SU-DHL-6 (cell line): ENCODE measurements at regions not wholly inside any gene's neighbourhood (a gene's known extent, or its start where the extent isn't known, plus 50 kb on each side); places are given as distances from the start of the nearest gene placed in this dataset.

Experiments used
- H2AFZ ChIP-seq: fragments of 200-600 bp; sonication (generic); 2 replicates; pipeline ENCODE4 v1.6.1; 2014; ENCODE audit warnings: low read depth, mild to moderate bottlenecking, moderate library complexity, mixed read lengths, antibody characterized with exemption, low read length; ENCODE audit not compliant: severe bottlenecking
- H3F3A ChIP-seq: fragments of 200-600 bp; shearing (Covaris generic); 2 replicates; pipeline ENCODE4 v1.6.0; 2016; ENCODE audit warnings: antibody characterized with exemption, mild to moderate bottlenecking; ENCODE audit not compliant: insufficient read depth
- H3K27ac ChIP-seq: fragments of 200-600 bp; sonication (generic); 2 replicates; pipeline ENCODE4 v1.5.1; 2016; ENCODE audit warnings: low read depth, mild to moderate bottlenecking, low read length, moderate library complexity, mixed read lengths
- H3K27me3 ChIP-seq: fragments of 200-600 bp; sonication (generic), shearing (Covaris generic); 2 replicates; pipeline ENCODE4 v1.6.0; 2014; ENCODE audit warnings: mild to moderate bottlenecking, low read length
- H3K36me3 ChIP-seq: fragments of 200-600 bp; sonication (generic); 2 replicates; pipeline ENCODE4 v1.6.1; 2014; ENCODE audit warnings: mild to moderate bottlenecking, low read length, mixed read lengths
- H3K4me2 ChIP-seq: fragments of 300-600, 200-600 bp; shearing (Covaris generic), sonication (generic); 2 replicates; pipeline ENCODE4 v1.6.0; 2014; ENCODE audit warnings: low read length, low read depth, mild to moderate bottlenecking; ENCODE audit not compliant: poor library complexity, severe bottlenecking
- H3K4me3 ChIP-seq: fragments of 200-600 bp; sonication (generic); 2 replicates; pipeline ENCODE4 v1.5.1; 2014; ENCODE audit warnings: antibody characterized with exemption, low read length, mild to moderate bottlenecking, mixed read lengths; ENCODE audit not compliant: insufficient read depth, poor library complexity, severe bottlenecking
- H3K79me2 ChIP-seq: fragments of 200-600 bp; sonication (generic); 2 replicates; pipeline ENCODE4 v1.6.1; 2014; ENCODE audit warnings: mild to moderate bottlenecking, low read length, moderate library complexity; ENCODE audit not compliant: insufficient read depth
- H3K9ac ChIP-seq: fragments of 200-600 bp; sonication (generic); 2 replicates; pipeline ENCODE4 v1.7.0; 2014; ENCODE audit warnings: mild to moderate bottlenecking, low read length
- H3K9me2 ChIP-seq: fragments of 200-600 bp; sonication (generic); replicated peaks from 2 replicates; pipeline ENCODE4 v1.6.1; 2014; ENCODE audit warnings: low read length; ENCODE audit not compliant: insufficient read depth
- H3K9me3 ChIP-seq: fragments of 200-600 bp; sonication (generic); 2 replicates; pipeline ENCODE4 v1.6.1; 2014; ENCODE audit warnings: low read length, mixed read lengths; ENCODE audit not compliant: insufficient read depth
- H4K20me1 ChIP-seq: fragments of 200-600 bp; sonication (generic); 2 replicates; pipeline ENCODE4 v1.6.1; 2014; ENCODE audit warnings: low read depth, mild to moderate bottlenecking, antibody characterized with exemption, low read length, moderate library complexity, mixed read lengths
- EZH2phosphoT487 ChIP-seq: fragments of 200-600 bp; sonication (generic), shearing (Covaris generic); conservative IDR thresholded peaks from 2 replicates; pipeline ENCODE4 v1.6.1; 2018; ENCODE audit warnings: mild to moderate bottlenecking, antibody characterized with exemption, low read length, moderate library complexity, mixed read lengths
- TF ChIP-seq, protein P1 (sequence below): fragments of 200-600 bp; sonication (generic); IDR thresholded peaks from one replicate; pipeline ENCODE4 v1.5.1; 2017; ENCODE audit warnings: antibody characterized with exemption, mild to moderate bottlenecking, low read length, moderate library complexity; ENCODE audit not compliant: insufficient read depth, poor library complexity, severe bottlenecking

DNA sequence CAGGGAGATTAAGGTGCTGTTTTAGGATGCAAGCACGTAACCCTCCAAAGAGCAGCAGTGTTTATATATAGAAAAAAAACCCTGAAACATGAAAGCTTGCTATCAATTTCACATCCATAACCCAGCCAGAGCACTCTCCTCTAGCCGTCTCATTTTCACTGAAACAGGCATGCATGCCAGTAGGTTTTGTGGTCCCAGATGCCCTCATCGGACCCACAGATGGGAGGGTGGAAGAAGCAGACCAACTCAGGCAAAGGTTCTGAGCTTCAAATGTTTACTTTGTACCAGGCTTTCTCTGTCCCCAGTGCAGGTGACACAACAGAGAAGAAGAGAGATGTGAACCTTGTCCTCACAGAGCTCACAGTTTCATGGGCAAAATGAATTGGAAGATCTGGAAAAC lies 127.4 kb upstream of the ATP10B start:
- no peak overlapping the region for H3K9ac ChIP-seq
- H3K27me3 ChIP-seq = no peaks in the 10 kb centered on the region
- no peaks in the 10 kb centered on the region for H3F3A ChIP-seq
- H3K4me2 ChIP-seq = no peak overlapping the region
- H3K79me2 ChIP-seq = no peaks in the 10 kb centered on the region
- H3K9me2 ChIP-seq = no peaks in the 10 kb centered on the region
- no peak for TF ChIP-seq EZH2phosphoT487
- TF ChIP-seq, protein P1, sequence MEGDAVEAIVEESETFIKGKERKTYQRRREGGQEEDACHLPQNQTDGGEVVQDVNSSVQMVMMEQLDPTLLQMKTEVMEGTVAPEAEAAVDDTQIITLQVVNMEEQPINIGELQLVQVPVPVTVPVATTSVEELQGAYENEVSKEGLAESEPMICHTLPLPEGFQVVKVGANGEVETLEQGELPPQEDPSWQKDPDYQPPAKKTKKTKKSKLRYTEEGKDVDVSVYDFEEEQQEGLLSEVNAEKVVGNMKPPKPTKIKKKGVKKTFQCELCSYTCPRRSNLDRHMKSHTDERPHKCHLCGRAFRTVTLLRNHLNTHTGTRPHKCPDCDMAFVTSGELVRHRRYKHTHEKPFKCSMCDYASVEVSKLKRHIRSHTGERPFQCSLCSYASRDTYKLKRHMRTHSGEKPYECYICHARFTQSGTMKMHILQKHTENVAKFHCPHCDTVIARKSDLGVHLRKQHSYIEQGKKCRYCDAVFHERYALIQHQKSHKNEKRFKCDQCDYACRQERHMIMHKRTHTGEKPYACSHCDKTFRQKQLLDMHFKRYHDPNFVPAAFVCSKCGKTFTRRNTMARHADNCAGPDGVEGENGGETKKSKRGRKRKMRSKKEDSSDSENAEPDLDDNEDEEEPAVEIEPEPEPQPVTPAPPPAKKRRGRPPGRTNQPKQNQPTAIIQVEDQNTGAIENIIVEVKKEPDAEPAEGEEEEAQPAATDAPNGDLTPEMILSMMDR = no peak
- no peaks in the 10 kb centered on the region for H3K9me3 ChIP-seq
- H3K4me3 ChIP-seq = no peak overlapping the region
- H3K27ac ChIP-seq = no peak overlapping the region
- H2AFZ ChIP-seq = no peak overlapping the region
- no peaks in the 10 kb centered on the region for H3K36me3 ChIP-seq
- no peaks in the 10 kb centered on the region for H4K20me1 ChIP-seq

DNA sequence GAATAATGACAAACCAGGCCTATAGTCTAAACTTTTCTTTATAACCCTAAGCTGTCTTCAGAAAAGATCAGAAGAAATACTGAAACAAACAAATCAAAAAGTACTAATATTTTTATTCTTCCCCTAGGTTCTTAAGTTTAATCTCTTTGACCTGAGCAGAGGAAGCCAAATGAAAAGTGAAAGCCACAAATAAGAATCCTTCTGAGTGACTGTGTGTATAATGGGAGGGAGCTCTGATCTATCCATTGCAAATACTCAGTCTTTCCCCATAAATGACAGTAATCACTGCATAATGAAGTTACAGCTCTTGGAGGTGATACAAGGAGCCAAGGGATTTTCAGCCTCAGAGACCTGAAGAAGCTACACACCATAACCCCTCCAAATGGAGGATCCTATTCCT lies 126.9 kb upstream of the ATP10B start:
- H3K36me3 ChIP-seq = no peaks in the 10 kb centered on the region
- H3K4me2 ChIP-seq = no peak overlapping the region
- no peaks in the 10 kb centered on the region for H3K9me3 ChIP-seq
- no peaks in the 10 kb centered on the region for H3F3A ChIP-seq
- H4K20me1 ChIP-seq = no peaks in the 10 kb centered on the region
- TF ChIP-seq, protein P1 = no peak
- no peak for TF ChIP-seq EZH2phosphoT487
- H3K4me3 ChIP-seq = no peak overlapping the region
- no peaks in the 10 kb centered on the region for H3K9me2 ChIP-seq
- H2AFZ ChIP-seq = no peak overlapping the region
- no peak overlapping the region for H3K9ac ChIP-seq
- no peaks in the 10 kb centered on the region for H3K79me2 ChIP-seq
- H3K27me3 ChIP-seq = no peaks in the 10 kb centered on the region
- no peak overlapping the region for H3K27ac ChIP-seq

GRCh38 chr5:160976181-160976580 lies 124.2 kb upstream of the ATP10B start:
- Histone ChIP-seq H3K4me3 (no peak overlapping the region), H3K4me2 (no peak overlapping the region), H3K9ac (no peak overlapping the region), H3K9me2 (no peaks in the 10 kb centered on the region), H3F3A (no peaks in the 10 kb centered on the region), H3K27me3 (no peaks in the 10 kb centered on the region), H3K36me3 (no peaks in the 10 kb centered on the region), H3K27ac (no peak overlapping the region), H3K79me2 (no peaks in the 10 kb centered on the region), H4K20me1 (no peaks in the 10 kb centered on the region), H2AFZ (no peak overlapping the region), H3K9me3 (no peaks in the 10 kb centered on the region)
- no peak for TF ChIP-seq EZH2phosphoT487
- TF ChIP-seq, protein P1 = no peak
